Stimulated activated CD8-positive, alpha-beta memory T cell treated with anti-CD3 and anti-CD28 coated beads, Interleukin-7, amount 100 ng/mL, for 1 hour (primary cell): ENCODE measurements at regions not wholly inside any gene's neighbourhood (a gene's known extent, or its start where the extent isn't known, plus 50 kb on each side); places are given as distances from the start of the nearest gene placed in this dataset.
A peak's percentile ranks its signal among the peaks of the same experiment; 100 is the strongest.
"Not testable (repeated sequence)": the region's sequence is repeated elsewhere in the genome, so short reads cannot be mapped to it uniquely, and the experiment has no call there.

Experiments
- DNase-seq, 2 donors: peaks; one replicate each; pipeline ENCODE4 v3.0.0-alpha.2; 2020; ENCODE audit warnings: low read depth in 2 of 2

DNA sequence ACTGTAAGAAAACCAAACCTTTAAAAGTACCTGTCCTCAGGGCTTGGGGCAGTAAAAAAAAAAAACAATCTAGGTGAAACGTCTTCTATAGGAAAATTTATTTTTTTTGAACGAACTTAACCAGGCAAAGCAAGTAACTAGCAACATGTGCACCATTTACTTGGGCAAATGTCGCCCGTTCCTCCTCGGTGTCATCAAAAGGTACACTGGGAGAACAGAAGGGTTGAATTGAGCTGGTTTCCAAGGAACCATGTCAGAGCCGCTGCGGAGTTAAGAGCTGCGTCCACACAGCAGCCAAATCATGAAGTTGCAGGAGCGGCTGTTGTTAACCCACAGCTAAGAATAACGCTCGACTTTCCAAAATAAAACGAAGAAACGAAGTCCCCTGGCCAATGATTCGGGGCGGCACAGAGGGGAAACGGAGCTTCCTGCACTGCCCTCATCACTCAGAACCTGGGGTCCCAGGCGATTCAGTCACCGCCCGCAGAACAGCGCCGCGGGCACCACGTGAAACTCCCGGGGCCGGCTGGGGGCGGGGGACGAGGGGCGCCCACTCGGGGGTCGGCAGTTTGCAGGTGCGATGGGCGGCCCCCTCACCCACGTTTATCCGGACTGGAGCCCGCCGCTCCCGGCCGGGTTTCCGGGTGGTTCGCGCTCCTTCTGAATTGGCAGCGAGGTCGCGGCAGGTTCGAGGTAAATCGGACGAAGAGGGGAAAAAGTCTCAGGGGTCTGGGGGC is 53.6 kb upstream of the PLGLB1 start:
- DNase-seq = not testable (repeated sequence)

DNA sequence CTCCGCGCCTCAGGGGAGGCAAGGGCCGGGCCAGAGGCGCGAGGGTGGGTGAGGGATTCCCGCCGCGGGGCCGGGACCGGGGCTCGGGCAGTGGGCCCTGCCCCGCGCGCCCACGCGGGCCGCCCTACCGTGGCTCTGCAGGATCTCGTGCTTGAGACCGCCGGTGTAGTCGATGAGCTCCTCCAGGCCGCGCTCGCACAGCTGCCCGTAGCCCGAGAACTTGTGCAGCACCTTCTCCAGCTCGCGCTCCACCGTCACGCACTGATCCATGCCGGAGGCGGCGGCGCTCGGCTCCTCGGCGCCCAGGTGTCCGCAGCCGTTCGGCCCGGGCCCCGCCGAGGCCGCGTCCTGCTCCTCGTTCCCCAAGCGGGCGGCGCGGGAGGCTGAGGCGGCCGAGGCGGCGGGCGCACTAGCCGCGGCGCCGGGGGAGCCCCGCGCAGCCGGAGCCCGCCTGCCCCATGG is 54.2 kb upstream of the PLGLB1 start:
- DNase-seq = not testable (repeated sequence)

DNA sequence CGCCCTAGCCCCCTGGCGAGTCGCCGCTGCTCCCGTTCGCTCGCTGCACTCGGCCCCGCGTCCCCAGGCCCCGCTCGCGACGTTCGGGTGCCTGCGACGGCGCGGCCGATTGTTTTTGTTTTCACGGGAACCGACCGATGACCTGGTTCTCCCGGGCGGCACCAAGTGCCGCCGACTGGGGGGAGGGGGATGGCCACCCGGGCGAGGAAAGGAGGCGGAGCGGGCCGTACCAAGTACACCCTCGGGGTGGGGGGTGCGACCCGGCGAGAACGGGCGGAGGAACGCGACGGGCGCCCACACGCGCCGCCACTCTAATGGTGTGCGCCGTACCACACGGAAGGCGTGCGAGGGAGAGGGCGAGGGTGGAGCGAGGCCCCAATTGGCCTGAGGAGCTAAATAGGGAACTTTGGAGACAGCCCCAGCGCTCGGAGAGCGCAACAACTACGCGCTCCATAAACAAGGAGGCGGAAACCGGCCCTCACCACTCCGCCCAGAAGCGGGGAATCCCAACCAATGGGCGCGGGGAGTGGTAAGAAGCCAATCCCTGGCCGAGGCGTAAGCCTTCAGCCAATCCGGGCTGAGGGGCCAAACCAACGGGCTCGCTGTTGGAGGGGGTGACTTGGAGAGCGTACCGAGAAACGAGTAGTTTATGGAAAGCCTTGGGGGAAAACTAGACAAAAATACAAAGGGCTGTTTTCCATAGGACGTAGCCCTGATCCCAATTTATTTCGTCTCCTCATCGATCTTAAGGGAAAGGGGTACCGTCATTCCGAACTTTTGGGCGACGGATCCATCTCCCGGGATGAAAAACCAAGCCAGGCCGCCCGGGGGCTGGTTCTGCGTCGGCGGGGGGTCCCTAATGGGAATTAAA is 54.8 kb upstream of the PLGLB1 start:
- peak; percentile 68 to 86 for DNase-seq

DNA sequence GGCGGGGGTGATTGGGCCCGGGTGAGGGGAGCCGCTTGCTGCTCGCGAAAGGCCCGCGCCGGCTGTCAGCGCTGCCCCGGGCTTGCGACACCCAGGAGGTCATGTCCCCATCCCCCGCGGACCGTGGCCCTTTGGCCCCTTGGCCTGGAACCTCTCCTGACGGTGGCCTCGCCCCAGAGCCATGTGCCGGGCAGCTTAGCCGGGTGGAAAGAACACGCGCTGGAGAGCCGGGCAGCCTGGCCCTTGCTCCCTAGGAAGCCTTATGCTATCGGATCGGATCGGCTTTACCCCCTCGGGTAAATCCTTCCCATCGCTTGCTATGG is 55.4 kb upstream of the PLGLB1 start:
- DNase-seq = not testable (repeated sequence)

DNA sequence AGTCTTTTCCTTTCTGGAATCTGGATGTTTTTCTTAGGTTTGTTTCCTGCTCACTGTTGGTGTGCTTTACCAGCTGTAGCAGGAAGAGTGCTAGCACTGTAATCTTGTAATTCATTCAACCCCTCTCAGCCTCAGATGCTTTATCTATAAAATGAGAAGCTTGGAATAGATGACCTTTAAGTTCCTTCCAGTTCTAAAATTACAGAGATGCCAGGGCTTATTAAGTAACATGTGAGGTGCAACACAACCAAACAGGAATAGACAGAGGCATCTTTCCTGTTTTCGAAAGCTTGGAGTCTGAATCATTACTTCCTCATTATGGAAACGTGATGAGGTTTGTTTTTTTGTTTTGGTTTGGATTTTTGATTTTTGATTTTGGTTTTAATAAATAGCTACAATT is 60.1 kb upstream of the PLGLB1 start:
- DNase-seq = not testable (repeated sequence)

DNA sequence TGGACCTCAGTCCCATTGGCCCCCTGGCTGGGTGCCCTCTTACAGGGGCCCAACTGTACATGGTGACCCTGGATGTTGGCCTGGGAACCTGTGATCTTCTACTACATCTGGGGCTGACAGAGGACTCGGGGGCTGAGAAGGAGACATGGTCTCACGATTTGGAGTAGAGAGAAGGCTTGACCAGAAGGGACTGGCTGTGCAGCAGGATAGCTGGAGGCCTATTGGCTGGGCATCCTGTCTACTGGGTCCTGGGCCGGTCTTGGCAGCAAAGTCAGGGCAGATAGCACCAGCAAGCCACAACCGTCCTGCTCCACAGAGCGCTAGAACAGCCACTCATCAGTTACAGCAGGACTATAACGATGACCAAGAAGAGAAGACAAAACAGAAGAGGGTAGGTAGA is 66.4 kb upstream of the PLGLB1 start:
- not testable (repeated sequence) for DNase-seq

DNA sequence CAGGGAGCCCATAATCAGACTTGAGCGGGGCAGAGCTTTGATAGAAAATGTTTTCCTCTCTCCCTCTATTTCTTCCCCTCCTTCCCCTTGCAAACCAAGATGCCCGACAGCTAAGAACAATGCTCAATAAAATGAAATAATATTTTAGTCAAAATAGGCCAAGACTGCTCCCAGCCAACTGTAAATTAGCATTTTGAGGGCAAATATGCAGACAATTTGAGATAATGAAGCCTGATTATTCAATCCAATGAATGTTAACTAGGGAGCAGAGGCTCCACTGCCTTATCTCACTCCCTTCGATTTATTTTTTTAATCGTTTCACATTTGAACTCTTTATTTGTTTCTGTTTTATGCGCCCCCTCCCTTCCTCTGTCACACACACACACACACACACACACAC is 67.8 kb upstream of the PLGLB1 start:
- DNase-seq = not testable (repeated sequence)

DNA sequence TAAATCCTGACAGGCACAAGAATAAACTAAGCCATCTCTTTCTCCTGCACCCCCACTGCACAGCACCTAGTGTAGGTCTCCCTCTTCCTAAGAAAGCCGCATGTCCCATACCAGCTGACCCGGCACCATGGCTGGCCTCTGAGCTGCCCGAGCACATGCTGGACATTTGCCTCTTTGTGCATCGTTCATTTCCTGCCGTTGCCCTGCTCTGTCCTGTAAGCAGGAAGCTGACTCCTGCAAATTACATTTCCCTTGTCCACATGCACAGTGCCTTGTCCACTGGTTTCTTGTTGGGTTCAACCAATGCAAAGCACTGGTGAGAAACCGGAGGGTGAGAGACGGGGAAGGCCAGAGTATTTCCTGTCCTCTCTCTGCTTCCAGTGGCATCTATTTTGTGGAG is 71.6 kb upstream of the PLGLB1 start:
- DNase-seq = not testable (repeated sequence)

DNA sequence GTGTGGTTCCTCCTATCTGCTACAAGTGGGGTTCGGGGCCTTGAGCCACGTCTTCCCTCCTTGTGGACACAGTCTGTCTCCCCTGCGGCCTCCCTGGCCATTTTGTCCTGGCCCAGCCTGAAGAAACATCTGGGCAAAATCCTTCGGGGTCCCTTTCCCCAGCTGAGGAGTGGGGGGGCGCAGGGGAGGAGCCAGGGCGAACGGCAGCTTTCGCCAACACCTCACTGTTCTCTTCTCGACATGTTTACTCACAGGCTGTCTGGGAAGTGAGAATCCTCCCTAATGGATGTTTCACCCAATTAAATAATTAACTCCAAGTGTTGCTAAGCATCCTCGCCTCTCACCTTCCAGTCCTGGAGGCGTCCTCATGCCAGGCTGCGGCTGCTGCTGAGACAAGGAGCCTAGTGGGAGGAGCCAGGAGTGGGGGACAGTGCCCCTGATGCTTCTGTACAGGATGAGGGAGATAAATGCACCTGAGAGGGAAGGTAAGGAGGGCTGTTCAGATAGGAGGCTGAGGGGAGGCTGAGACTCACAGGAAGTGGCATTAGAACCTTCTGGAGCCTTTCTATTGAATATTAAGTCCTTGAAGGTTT is 72.4 kb upstream of the PLGLB1 start:
- not testable (repeated sequence) for DNase-seq

DNA sequence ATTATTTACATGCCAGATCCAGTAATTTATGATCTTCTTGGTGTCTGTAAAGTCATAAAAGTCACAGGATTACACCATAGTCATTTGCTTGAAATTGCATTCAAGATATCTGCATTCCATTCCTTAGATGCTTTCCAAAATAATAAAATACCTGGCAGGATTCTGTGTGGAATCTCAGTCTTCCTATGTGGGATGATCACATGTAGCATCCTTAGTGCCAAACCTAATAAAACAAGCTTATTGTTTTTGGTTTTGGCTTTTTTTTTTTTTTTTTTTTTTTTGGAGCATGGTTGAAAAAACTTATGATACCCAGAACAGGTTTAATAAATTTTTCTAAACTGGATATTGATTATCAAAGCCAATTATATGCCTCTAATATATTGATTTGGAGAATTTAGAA is 74.2 kb upstream of the PLGLB1 start:
- not testable (repeated sequence) for DNase-seq

DNA sequence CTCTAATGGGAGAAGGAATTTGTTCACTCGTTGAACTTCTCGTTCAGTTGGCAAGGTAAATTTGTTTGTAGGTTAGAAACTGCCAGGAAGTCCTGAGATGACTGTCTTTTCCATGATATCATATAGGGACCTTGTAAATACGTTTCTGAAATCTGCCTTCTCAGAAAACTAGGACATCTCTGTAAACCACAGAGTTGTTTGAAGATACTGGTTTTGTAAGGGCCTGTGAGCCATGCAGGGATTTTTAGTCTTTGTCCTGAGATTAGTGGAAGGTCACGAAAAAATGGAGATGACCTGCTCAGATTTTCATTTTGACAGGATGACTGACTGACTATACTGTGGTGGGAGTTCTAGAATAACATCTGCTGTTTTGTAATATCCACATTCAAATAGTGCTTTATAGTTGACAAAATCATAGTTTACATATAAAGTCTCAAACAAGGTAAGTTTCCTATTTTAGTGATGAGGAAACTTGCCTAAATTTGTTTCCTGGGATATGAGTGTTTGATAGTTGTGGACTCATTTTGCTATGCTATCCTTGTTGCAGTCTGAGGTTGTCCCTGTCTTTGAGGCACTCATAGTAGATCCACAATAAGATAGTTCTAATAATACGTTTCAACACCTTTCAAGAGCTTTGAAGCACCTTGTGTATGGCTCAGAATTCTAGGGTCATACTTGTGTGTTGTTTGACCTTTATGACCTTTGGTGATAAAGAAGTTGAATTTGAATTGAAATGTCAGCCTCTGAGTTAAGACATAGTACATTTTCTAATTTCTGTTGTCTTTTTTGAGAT is 107.3 kb upstream of the PLGLB1 start:
- not testable (repeated sequence) for DNase-seq

DNA sequence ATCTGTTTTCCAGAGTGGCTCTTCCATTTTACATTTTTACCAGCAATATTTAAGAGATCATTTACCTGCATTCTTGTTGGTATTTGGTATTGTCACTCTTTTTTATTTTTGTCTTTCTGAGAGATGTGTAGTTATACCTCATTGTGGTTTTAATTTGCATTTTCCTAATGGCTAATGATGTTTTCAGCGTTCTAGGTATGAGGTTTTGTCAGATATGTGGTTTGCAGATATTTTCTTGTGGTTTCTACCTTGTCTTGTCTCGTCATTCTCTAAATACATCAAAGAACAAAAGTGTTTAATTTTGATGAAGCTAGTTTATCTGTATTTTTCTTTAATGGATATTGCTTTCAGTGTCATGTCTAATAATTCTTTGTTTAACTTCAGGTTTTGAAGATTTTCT is 110.9 kb upstream of the PLGLB1 start:
- not testable (repeated sequence) for DNase-seq

DNA sequence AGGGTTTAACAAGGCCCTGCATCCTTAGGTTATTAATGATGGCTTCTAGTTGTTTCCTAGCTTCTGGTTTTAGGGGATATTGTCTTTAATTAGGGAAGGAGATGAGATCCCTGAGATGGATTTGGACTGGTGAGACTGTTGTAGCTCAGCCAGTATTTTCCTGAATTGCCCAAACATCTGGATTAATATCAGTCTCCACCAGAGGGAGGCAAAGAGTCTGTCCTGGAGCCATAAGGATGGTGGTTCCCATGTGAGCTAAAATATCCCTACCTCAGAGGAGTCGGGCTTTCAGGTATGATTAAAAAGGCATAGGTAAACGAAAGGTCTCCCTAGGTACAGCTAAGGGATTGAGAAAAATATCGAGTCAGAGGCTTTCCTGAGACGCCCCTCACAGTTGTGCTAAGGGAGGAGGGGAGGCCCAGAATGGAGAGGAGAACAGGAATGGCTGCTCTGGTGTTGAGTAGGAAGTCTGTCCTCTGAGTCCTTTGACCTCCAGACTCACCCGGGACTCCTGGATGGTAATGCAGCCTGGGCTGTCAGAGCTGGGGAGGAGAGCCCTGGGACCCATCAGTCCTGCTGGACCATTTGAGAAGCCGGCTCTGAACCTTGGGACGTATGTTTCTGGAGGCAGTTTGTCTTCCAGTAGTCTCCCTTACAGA is 130.3 kb upstream of the PLGLB1 start:
- DNase-seq = not testable (repeated sequence)

DNA sequence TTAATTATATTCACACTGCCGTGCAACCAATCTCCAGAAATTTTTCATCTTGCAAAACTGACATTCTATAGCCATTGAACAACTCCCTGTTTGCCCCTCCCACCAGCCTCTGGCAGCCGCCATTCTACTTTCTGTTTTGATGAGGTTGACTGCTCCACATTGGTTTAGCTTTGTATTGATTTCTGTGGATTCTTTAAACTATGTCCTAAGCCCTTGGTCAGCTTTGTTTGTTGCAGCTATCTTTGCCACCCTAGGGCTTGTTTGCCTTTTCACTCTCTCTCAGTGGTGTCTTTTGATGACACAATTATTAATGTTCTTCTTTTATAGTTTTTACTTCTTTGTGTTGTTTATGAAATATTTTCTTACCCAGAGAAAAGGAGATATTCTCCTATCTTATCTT is 152.8 kb upstream of the PLGLB1 start:
- not testable (repeated sequence) for DNase-seq

DNA sequence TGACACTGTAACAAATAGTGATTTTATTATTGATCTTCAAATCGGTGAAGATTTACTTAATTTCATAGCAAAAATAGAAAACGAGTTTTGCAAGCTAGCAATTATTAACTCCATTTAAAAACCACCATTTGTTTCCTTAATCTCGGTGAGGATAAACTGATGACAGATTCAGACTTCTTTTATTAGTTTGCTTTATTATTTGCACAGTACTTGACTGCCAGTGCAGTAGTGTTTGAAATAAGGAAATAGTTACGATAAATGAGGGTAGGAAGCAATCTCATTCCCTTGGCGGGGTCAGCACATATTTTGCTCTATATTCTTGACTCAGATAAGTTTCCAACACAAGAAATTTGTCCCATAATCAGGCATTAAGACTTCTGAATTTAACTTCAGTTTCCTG is 161.7 kb upstream of the PLGLB1 start:
- not testable (repeated sequence) for DNase-seq

DNA sequence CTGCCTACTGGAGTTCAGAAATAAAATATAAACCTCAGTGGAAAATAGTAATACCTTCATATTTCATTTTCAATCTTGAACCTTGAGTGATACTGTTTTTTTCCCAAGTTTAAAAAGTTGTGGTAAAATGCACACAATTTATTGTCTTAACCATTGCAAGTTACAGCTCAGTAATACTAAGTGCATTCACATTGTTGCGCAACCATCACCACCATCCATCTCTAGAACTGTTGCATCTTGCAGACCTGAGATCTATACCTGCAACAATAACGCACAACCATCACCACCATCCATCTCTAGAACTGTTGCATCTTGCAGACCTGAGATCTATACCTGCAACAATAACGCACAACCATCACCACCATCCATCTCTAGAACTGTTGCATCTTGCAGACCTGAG is 162.6 kb upstream of the PLGLB1 start:
- not testable (repeated sequence) for DNase-seq

DNA sequence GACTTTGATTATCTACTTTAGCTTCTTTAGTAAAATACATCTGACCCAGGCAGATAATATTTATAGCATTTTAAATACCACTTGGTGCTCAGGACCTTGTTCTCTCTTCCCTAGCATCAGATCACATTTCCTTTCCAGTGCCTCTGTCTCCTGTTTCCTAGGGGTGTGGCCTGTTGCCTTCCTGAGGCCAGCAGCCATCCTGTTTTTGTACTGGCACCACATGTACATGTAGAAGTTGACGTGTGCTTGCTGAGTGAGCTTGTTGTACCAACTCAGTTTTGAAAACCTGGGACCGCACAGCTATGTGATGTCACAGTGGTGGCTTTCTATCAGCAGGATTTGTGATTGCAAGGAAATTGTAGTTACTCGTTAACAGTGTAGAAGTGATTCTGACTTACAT is 167.6 kb upstream of the PLGLB1 start:
- DNase-seq = not testable (repeated sequence)

DNA sequence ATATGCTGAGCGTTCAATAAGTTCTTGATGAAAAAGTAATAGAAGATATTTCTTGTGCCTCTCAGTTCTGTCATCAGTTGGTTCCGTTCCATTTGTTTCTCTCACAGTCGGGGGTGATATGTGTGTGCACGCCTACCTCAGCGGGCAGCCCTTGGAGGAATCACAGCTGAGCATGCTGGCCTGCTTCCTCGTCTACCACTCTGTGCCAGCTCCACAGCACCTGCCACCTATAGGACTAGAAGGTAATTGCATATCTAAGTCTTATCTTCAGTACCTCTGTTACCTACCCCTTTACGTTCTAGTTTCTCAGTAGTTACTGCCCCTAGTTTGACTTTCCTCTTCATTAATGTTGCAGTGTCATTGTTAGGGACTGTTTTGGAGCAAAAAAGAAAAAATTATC is 171.7 kb upstream of the PLGLB1 start:
- not testable (repeated sequence) for DNase-seq

DNA sequence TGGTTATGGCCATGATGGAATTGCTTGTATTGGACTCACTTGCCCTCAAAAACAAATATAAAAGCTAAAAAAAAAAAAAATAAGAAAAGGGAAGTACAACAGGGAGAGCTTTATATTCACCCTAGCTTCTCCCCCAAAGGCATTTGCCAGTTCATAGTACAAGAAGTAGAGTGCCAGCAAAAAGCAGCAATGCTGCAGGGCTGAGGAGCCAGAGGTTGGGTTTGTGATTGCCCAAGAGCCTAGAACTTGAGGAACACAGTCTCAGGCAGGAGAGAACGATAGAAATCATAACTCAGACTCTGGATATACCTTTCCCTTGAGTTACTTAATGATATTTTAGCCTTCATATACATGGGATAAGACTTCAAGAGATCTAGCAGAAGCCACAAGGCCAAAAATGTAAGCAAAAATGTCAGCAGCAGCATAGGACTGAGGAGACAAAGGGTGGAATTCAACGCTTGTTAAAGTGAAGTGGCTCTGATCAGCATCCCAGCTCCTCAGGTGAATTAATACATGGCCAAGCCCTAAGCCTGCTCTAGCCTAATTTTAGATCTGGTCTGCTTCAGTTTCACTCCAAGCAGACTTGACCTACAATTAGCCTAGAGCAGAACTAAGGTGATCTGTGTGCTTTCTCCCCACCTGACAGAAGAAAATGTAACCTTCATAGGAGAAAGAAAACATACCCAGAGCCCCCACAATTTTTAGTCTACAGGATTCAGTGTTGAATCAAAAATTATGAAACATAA is 172.8 kb upstream of the PLGLB1 start:
- DNase-seq = not testable (repeated sequence)

DNA sequence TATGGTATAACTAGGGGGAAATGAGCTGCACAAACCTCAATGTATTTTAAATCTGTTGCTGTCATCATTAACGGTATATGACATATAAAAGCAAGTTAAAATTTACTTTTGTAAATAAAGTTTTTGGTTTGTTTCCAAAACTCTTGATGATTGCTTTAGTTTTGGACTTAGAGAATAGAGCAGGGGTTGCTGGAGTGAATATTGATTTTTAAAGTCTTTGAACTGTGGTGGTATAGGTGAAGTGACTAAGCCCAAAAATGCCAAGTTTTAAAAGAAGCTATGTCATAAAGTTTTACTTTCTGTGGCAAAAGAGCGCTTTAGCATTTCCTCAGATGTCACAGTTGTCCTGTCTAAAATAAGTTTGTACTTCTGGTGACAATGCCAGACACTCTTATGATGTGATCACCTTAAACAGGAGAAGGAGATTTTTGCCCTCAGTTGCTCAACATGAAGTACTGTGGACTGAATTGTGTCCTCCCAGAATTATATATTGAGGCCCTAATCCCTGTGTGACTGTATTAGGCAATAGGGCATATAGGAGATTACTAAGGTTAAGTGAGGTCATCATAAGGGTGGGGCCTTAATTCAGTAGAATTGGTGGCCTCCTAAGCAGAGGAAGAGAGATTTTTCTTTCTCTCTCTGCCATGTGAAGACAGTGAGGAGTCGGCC is 175.2 kb upstream of the PLGLB1 start:
- not testable (repeated sequence) for DNase-seq
